GM06990 (cell line): ENCODE measurements at regions not wholly inside any gene's neighbourhood (a gene's known extent, or its start where the extent isn't known, plus 50 kb on each side); places are given as distances from the start of the nearest gene placed in this dataset.
"Not testable (repeated sequence)": the region's sequence is repeated elsewhere in the genome, so short reads cannot be mapped to it uniquely, and the experiment has no call there.

ENCODE experiments used
- DNase-seq: peaks from one replicate; pipeline ENCODE4 v3.0.0-alpha.2; 2011; ENCODE audit not compliant: insufficient read length; ENCODE audit errors: extremely low read depth
- H3K27me3 ChIP-seq: replicated peaks from 2 replicates; pipeline ENCODE4 v1.6.0; 2011; ENCODE audit warnings: low read length; ENCODE audit not compliant: control insufficient read depth, insufficient read depth
- H3K36me3 ChIP-seq: 2 replicates; pipeline ENCODE4 v1.5.1; 2011; ENCODE audit warnings: low read length; ENCODE audit not compliant: control insufficient read depth, insufficient read depth
- H3K4me3 ChIP-seq: replicated peaks from 2 replicates; pipeline ENCODE4 v1.5.1; 2011; ENCODE audit warnings: low read depth, mild to moderate bottlenecking, control low read depth, low read length
- CTCF ChIP-seq: IDR thresholded peaks from 2 replicates; pipeline ENCODE4 v1.5.1; 2011; ENCODE audit warnings: low read length, control low read depth, mild to moderate bottlenecking, inconsistent platforms; ENCODE audit not compliant: insufficient read depth, poor library complexity, severe bottlenecking

GRCh38 chr1:213337025-213337678 lies 286.1 kb downstream of the RPS6KC1 start:
- no peaks in the 10 kb centered on the region for H3K27me3 ChIP-seq
- no peaks in the 10 kb centered on the region for H3K36me3 ChIP-seq
- no peak for TF ChIP-seq CTCF
- H3K4me3 ChIP-seq: no peak overlapping the region
- DNase-seq: no peak

GRCh38 chr1:213340593-213340992 lies 289.6 kb downstream of the RPS6KC1 start:
- H3K4me3 ChIP-seq: no peak overlapping the region
- TF ChIP-seq CTCF: no peak
- no peak for DNase-seq
- no peaks in the 10 kb centered on the region for H3K36me3 ChIP-seq
- H3K27me3 ChIP-seq: no peaks in the 10 kb centered on the region

- H3K36me3 ChIP-seq: no peaks in the 10 kb centered on the region
- H3K4me3 ChIP-seq: no peak overlapping the region
- TF ChIP-seq CTCF: no peak
- no peak for DNase-seq
- no peaks in the 10 kb centered on the region for H3K27me3 ChIP-seq
Observed at GRCh38 chr1:213345621-213346020, 294.6 kb downstream of the RPS6KC1 start.

GRCh38 chr1:213357403-213357802 lies 306.4 kb downstream of the RPS6KC1 start:
- no peaks in the 10 kb centered on the region for H3K27me3 ChIP-seq
- H3K4me3 ChIP-seq: no peak overlapping the region
- H3K36me3 ChIP-seq: no peaks in the 10 kb centered on the region
- DNase-seq: no peak
- no peak for TF ChIP-seq CTCF

GRCh38 chr1:213358368-213358767 lies 307.3 kb downstream of the RPS6KC1 start:
- DNase-seq, H3K4me3 ChIP-seq, H3K36me3 ChIP-seq, H3K27me3 ChIP-seq: not testable (repeated sequence)

- no peak for DNase-seq
- TF ChIP-seq CTCF: no peak
- Histone ChIP-seq H3K27me3 (no peaks in the 10 kb centered on the region), H3K36me3 (no peaks in the 10 kb centered on the region), H3K4me3 (no peak overlapping the region)
Observed at GRCh38 chr1:213362598-213362997, 311.6 kb downstream of the RPS6KC1 start.
